ENCODE measurements at regions not wholly inside any gene's neighbourhood (a gene's known extent, or its start where the extent isn't known, plus 50 kb on each side); places are given as distances from the start of the nearest gene placed in this dataset.

- Histone ChIP-seq H3K9me3 (ENCODE audit: low read length) (no peaks in the 10 kb centered on the region), H2AFZ (ENCODE audit: low read depth, low read length) (no peak overlapping the region), H3K4me3 (ENCODE audit: low read length) (no peak overlapping the region), H3K27ac (ENCODE audit: low read length) (no peak overlapping the region), H3K79me2 (replicated peaks; ENCODE audit: insufficient read depth, low read length) (no peaks in the 10 kb centered on the region), H3K9me2 (ENCODE audit: insufficient read depth, low read length) (no peaks in the 10 kb centered on the region), H3K9ac (ENCODE audit: low read length) (no peak overlapping the region), H4K20me1 (ENCODE audit: insufficient read depth) (no peaks in the 10 kb centered on the region), H3K4me2 (ENCODE audit: low read length) (no peak overlapping the region), H3K27me3 (ENCODE audit: insufficient read depth, low read depth, low read length) (no peaks in the 10 kb centered on the region), H3F3A (ENCODE audit: insufficient read depth, low read length, poor library complexity, severe bottlenecking) (no peaks in the 10 kb centered on the region), H3K36me3 (ENCODE audit: insufficient read depth, low read length) (no peaks in the 10 kb centered on the region)
- TF ChIP-seq EZH2 (IDR thresholded peaks at IDR 0.05; ENCODE audit: borderline replicate concordance, insufficient read depth, low read length, poor library complexity, severe bottlenecking) = no peak
- TF ChIP-seq TAF1 (IDR thresholded peaks at IDR 0.05; ENCODE audit: low read depth) = no peak
- TF ChIP-seq EP300 (conservative IDR thresholded peaks at IDR 0.05; ENCODE audit: poor library complexity, severe bottlenecking) = no peak
Observed at GRCh38 chr12:114873656-114874055, 189.7 kb upstream of the TBX3 start.

GRCh38 chr12:114868995-114869834 lies 185.2 kb upstream of the TBX3 start:
- H2AFZ ChIP-seq (ENCODE audit: low read depth, low read length) = no peak overlapping the region

More at GRCh38 chr12:114868995-114869834, 185.2 kb upstream of the TBX3 start:
- Histone ChIP-seq H3F3A (ENCODE audit: insufficient read depth, low read length, poor library complexity, severe bottlenecking) (no peaks in the 10 kb centered on the region), H3K9me3 (ENCODE audit: low read length) (no peaks in the 10 kb centered on the region), H4K20me1 (ENCODE audit: insufficient read depth) (no peaks in the 10 kb centered on the region), H3K9ac (ENCODE audit: low read length) (no peak overlapping the region), H3K4me2 (ENCODE audit: low read length) (no peak overlapping the region), H3K4me3 (ENCODE audit: low read length) (no peak overlapping the region), H3K27ac (ENCODE audit: low read length) (no peak overlapping the region), H3K36me3 (ENCODE audit: insufficient read depth, low read length) (no peaks in the 10 kb centered on the region), H3K79me2 (replicated peaks; ENCODE audit: insufficient read depth, low read length) (no peaks in the 10 kb centered on the region), H3K9me2 (ENCODE audit: insufficient read depth, low read length) (no peaks in the 10 kb centered on the region), H3K27me3 (ENCODE audit: insufficient read depth, low read depth, low read length) (no peaks in the 10 kb centered on the region)
- TF ChIP-seq, protein P1, sequence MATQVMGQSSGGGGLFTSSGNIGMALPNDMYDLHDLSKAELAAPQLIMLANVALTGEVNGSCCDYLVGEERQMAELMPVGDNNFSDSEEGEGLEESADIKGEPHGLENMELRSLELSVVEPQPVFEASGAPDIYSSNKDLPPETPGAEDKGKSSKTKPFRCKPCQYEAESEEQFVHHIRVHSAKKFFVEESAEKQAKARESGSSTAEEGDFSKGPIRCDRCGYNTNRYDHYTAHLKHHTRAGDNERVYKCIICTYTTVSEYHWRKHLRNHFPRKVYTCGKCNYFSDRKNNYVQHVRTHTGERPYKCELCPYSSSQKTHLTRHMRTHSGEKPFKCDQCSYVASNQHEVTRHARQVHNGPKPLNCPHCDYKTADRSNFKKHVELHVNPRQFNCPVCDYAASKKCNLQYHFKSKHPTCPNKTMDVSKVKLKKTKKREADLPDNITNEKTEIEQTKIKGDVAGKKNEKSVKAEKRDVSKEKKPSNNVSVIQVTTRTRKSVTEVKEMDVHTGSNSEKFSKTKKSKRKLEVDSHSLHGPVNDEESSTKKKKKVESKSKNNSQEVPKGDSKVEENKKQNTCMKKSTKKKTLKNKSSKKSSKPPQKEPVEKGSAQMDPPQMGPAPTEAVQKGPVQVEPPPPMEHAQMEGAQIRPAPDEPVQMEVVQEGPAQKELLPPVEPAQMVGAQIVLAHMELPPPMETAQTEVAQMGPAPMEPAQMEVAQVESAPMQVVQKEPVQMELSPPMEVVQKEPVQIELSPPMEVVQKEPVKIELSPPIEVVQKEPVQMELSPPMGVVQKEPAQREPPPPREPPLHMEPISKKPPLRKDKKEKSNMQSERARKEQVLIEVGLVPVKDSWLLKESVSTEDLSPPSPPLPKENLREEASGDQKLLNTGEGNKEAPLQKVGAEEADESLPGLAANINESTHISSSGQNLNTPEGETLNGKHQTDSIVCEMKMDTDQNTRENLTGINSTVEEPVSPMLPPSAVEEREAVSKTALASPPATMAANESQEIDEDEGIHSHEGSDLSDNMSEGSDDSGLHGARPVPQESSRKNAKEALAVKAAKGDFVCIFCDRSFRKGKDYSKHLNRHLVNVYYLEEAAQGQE (IDR thresholded peaks at IDR 0.05; ENCODE audit: borderline replicate concordance) = no peak
- TF ChIP-seq TAF1 (IDR thresholded peaks at IDR 0.05; ENCODE audit: low read depth) (no peak), SMC3 (conservative IDR thresholded peaks at IDR 0.05; ENCODE audit: poor library complexity) (no peak), EZH2 (IDR thresholded peaks at IDR 0.05; ENCODE audit: borderline replicate concordance, insufficient read depth, low read length, poor library complexity, severe bottlenecking) (no peak), RAD21 (conservative IDR thresholded peaks at IDR 0.05) (no peak), POLR2AphosphoS5 (IDR thresholded peaks at IDR 0.05) (no peak), EP300 (conservative IDR thresholded peaks at IDR 0.05; ENCODE audit: poor library complexity, severe bottlenecking) (no peak), MXI1 (conservative IDR thresholded peaks at IDR 0.05; ENCODE audit: poor library complexity, severe bottlenecking) (no peak)
- TF ChIP-seq, protein P2, sequence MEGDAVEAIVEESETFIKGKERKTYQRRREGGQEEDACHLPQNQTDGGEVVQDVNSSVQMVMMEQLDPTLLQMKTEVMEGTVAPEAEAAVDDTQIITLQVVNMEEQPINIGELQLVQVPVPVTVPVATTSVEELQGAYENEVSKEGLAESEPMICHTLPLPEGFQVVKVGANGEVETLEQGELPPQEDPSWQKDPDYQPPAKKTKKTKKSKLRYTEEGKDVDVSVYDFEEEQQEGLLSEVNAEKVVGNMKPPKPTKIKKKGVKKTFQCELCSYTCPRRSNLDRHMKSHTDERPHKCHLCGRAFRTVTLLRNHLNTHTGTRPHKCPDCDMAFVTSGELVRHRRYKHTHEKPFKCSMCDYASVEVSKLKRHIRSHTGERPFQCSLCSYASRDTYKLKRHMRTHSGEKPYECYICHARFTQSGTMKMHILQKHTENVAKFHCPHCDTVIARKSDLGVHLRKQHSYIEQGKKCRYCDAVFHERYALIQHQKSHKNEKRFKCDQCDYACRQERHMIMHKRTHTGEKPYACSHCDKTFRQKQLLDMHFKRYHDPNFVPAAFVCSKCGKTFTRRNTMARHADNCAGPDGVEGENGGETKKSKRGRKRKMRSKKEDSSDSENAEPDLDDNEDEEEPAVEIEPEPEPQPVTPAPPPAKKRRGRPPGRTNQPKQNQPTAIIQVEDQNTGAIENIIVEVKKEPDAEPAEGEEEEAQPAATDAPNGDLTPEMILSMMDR (IDR thresholded peaks at IDR 0.05; ENCODE audit: poor library complexity, severe bottlenecking) = no peak
